H54 (cell line): ENCODE measurements at regions not wholly inside any gene's neighbourhood (a gene's known extent, or its start where the extent isn't known, plus 50 kb on each side); places are given as distances from the start of the nearest gene placed in this dataset.

ENCODE experiments used
- DNase-seq: peaks from one replicate; pipeline ENCODE4 v3.0.0; 2011; ENCODE audit warnings: low spot score, mixed read lengths; ENCODE audit not compliant: insufficient read length
- FAIRE-seq: peaks from 3 replicates; lab custom pipeline; 2011; peaks lifted over from hg19 to GRCh38; lab: Jason Lieb, UNC
- POLR2A ChIP-seq: IDR thresholded peaks from 2 replicates; pipeline ENCODE4 v1.6.1; 2011; ENCODE audit warnings: low read depth, mild to moderate bottlenecking, low read length

DNA sequence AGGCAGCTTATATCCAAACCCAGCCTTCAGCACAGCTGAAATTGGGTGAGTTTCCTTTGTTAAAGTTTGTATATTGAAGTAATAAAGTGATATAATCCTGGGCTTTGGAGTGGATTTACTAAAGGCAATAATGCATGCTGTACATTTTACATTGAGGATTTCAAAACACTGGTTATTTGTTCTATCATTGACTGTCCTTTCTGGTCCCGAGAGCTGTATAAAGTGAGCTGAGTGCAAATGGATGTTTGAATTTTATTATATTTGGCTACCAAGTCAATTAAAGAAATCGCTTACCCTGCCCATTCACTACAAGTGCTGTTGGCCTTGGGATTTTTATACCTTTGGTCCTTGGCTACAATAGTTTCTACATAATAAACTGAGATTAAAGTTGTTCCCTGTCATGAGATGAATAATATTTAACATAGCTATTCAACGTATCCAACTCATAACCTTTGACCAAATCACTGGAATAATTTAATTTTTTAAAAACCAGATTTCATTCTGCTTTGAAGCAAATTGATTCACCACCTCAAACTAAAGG is 207.9 kb downstream of the KLF5 start:
- no peak for DNase-seq
- no peak for FAIRE-seq
- TF ChIP-seq POLR2A: no peak

DNA sequence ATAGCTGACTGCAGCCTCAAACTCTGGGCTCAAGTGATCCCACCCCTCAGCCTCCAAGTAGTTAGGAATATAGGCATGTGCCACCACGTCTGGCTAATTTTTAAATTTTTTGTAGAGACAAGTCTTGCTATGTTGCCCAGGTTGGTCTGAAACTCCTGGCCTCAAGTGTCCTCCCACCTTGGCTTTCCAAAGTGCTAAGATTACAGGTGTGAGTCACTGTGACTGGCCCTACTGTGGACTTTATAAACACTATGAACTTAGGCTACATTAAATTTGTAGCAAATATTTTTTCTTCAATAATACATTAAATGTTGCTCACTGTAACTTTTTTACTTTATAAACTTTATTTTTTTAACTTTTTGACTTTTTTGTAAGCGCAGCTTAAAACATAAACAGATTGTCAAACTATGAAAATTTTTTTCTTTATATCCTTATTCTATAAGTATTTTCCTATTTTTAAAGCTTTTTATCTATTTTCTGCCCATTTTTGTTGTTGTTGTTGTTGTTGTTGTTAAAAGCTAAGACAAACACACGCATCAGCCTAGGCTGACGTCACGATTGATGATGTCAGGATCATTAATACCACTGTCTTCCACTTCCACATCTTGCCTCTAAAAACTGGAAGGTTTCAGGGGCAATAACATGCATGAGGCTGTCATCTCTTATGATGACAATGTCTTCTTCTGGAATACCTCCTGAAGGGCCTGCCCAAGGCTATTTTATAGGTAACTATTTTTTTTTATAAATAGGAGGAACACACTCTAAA is 204.2 kb downstream of the KLF5 start:
- FAIRE-seq: no peak
- no peak for TF ChIP-seq POLR2A
- DNase-seq: no peak

DNA sequence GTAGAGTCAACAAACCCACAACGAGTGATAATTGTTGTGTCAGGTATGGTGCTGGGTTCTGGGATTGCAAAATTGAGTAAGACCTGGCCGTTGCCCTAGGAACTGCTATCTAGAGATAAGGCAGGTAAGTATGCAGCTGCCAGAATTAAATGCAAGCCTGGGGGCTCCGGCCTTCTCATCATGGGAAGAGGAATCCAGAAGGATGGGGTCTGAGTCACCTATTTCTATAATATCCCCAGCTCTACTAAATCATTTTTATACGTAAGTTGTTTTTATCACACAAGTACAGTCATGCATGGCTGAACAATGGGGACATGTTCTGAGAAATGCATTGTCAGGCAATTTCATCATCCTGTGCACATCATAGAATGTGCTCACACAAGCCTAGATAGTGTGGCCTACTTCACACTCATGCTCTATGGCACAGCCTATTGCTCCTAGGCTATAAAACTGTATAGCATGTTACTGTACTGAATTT is 203.0 kb downstream of the KLF5 start:
- DNase-seq (no peak), FAIRE-seq (no peak)
- TF ChIP-seq POLR2A: no peak

DNA sequence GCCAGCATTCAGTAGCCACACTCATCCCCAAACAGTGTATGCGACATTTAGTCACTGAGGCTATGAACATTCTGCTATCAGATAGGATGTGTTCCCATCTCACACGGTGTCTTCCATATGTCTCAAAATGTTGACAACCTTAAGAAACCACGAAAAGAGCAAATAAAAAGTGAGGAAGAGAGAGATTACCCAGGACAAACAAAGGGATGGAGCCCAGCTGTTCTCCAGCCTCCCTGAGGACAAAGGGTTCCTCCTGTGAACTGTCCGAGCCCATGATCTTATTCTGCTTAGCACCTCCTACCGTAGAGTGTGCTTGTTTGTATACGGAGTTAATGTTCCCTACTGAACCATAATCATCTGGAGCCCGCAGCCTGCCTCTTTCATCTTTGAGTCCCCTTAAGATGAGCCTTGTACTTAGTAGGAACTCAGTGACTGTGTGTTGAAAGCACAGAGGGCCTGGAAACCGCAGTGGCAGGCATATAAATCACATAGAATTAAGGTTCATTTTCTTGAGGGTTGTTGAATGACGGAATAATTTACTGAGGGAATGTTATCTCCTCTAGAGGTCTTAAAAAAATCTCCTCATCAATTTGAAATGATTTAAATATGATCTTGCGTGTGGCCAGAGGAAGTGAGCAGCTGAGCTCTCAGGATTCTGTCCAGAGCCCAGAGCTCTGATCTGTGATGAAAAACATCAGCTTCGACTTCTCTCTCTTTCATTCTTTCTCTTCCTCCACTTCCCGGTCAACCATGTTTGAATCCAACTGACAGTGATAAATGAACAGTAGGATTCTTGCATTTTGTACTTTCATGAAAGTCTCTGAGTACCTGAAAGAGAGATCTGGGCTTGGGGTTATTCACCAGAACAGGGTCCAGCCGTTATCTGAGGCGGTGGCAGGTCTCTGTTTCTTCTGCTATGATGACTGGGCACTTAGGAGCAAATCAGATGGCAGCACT is 200.5 kb downstream of the KLF5 start:
- no peak for TF ChIP-seq POLR2A
- no peak for FAIRE-seq

GRCh38 chr13:73258406-73258805 is 199.6 kb downstream of the KLF5 start:
- DNase-seq (no peak), FAIRE-seq (no peak)
- TF ChIP-seq POLR2A: no peak

More for the DNA sequence above, 200.5 kb downstream of the KLF5 start:
- DNase-seq: no peak

GRCh38 chr13:73254827-73255226 is 196.0 kb downstream of the KLF5 start:
- FAIRE-seq (no peak), DNase-seq (no peak)
- TF ChIP-seq POLR2A: no peak

- DNase-seq (no peak), FAIRE-seq (no peak)
- TF ChIP-seq POLR2A: no peak
Measured at GRCh38 chr13:73251626-73252265, 192.9 kb downstream of the KLF5 start.

DNA sequence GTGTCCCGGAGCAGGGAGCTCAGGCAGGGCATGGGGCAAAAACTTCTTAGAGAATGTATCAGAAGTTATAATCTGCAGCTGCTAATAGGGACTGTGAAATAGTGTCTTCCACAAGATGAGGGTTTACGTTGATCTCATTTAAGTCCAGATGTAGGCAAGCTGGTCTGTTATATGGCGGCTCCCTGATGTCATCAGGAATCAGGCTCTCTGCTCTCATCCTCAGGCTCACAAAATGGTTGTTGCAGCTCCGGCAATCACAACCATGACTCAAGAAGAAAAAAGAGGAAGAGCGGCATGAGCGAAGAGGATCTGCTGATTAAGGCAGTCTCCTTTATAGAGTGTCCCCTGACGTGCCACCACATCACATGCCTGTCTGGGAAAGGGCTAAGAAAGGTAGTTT is 191.3 kb downstream of the KLF5 start:
- no peak for FAIRE-seq
- no peak for TF ChIP-seq POLR2A
- no peak for DNase-seq

DNA sequence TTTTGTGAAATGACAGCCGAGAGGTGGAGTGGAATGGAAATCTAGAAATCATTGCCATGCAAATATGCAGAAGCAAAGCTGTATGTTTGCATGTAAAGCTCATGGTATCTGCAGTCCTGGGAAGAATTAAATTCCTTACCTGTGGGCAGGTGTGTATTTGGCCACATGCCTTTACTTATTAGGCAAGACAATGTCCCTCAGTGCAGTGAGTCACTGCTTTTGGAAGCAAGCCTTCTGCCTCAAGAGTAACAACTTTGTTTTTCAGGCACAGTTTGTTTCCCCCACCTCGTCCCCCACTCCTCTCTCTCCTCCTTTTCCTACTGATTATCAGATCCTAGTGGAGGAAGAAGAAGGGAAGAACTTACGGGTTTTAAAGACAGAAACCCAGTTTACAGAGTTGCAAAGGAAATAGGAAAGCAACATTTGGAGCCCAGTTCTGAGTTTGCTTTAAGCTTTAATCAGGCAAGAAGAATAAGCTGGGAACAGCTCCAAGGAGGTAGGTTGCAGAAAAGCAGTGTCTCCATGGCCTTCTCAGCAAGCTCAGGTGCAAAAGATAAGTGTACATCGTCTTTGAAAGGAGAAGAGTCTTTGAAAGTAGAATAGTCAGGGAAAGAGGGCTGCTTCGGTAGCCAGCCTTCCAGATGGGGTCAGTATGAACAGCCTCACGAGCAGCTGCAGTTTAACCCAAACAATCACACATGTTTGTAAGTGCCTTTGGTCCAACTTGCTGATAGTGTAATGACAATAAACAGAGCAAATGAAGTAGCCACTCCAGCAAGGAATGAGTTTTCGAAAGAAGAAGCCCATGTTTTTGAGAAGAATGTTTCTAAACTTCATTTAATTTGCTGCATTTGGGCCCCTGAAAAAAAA is 190.1 kb downstream of the KLF5 start:
- TF ChIP-seq POLR2A: no peak
- FAIRE-seq (no peak), DNase-seq (no peak)

GRCh38 chr13:73248154-73248553 is 189.3 kb downstream of the KLF5 start:
- FAIRE-seq (no peak), DNase-seq (no peak)
- no peak for TF ChIP-seq POLR2A

- DNase-seq: no peak
- no peak for FAIRE-seq
- no peak for TF ChIP-seq POLR2A
Measured at GRCh38 chr13:73245246-73245645, 186.4 kb downstream of the KLF5 start.

GRCh38 chr13:73244467-73244866 is 185.7 kb downstream of the KLF5 start:
- FAIRE-seq (no peak), DNase-seq (no peak)
- no peak for TF ChIP-seq POLR2A
